GM21515 (cell line): ENCODE measurements at regions not wholly inside any gene's neighbourhood (a gene's known extent, or its start where the extent isn't known, plus 50 kb on each side); places are given as distances from the start of the nearest gene placed in this dataset.
"Not testable (repeated sequence)": the region's sequence is repeated elsewhere in the genome, so short reads cannot be mapped to it uniquely, and the experiment has no call there.

Source experiments
- ATAC-seq: cut with Tn5 transposase; IDR thresholded peaks from one replicate; pipeline ENCODE4 v1.9.1; 2021; ENCODE audit not compliant: unreplicated experiment

GRCh38 chr9:124124729-124125650 is 113.4 kb downstream of the LHX2 start:
- no peak for ATAC-seq

GRCh38 chr9:124125651-124125977 is 114.0 kb downstream of the LHX2 start:
- ATAC-seq: no peak

- ATAC-seq: no peak
These were observed 115.4 kb downstream of the LHX2 start for GRCh38 chr9:124126648-124127646.

GRCh38 chr9:124128568-124129166 is 117.1 kb downstream of the LHX2 start:
- no peak for ATAC-seq

- ATAC-seq: no peak
These were observed 118.9 kb downstream of the LHX2 start for GRCh38 chr9:124130277-124131075.

GRCh38 chr9:124131518-124131917 is 120.0 kb downstream of the LHX2 start:
- ATAC-seq: not testable (repeated sequence)

GRCh38 chr9:124132671-124133147 is 121.1 kb downstream of the LHX2 start:
- no peak for ATAC-seq

GRCh38 chr9:124133727-124134126 is 122.2 kb downstream of the LHX2 start:
- no peak for ATAC-seq

- no peak for ATAC-seq
These were observed 123.0 kb downstream of the LHX2 start for GRCh38 chr9:124134526-124134925.

GRCh38 chr9:124135813-124136365 is 121.9 kb upstream of the NEK6 start:
- ATAC-seq: no peak

- ATAC-seq: peak; percentile 76
These were observed 120.5 kb upstream of the NEK6 start for GRCh38 chr9:124137009-124137943.

GRCh38 chr9:124137944-124138335 is 119.8 kb upstream of the NEK6 start:
- no peak for ATAC-seq

GRCh38 chr9:124139001-124139400 is 118.7 kb upstream of the NEK6 start:
- no peak for ATAC-seq

GRCh38 chr9:124140941-124141568 is 116.7 kb upstream of the NEK6 start:
- no peak for ATAC-seq

- not testable (repeated sequence) for ATAC-seq
These were observed 113.1 kb upstream of the NEK6 start for GRCh38 chr9:124144561-124145123.

- ATAC-seq: no peak
These were observed 111.7 kb upstream of the NEK6 start for GRCh38 chr9:124146031-124146561.

GRCh38 chr9:124149992-124150391 is 107.8 kb upstream of the NEK6 start:
- no peak for ATAC-seq

- ATAC-seq: no peak
These were observed 93.9 kb upstream of the NEK6 start for GRCh38 chr9:124163760-124164255.
